SU-DHL-6 (cell line): ENCODE measurements at regions not wholly inside any gene's neighbourhood (a gene's known extent, or its start where the extent isn't known, plus 50 kb on each side); places are given as distances from the start of the nearest gene placed in this dataset.

Experiments
- H2AFZ ChIP-seq: fragments of 200-600 bp; sonication (generic); 2 replicates; pipeline ENCODE4 v1.6.1; 2014; ENCODE audit warnings: low read depth, mild to moderate bottlenecking, moderate library complexity, mixed read lengths, antibody characterized with exemption, low read length; ENCODE audit not compliant: severe bottlenecking
- H3F3A ChIP-seq: fragments of 200-600 bp; shearing (Covaris generic); 2 replicates; pipeline ENCODE4 v1.6.0; 2016; ENCODE audit warnings: antibody characterized with exemption, mild to moderate bottlenecking; ENCODE audit not compliant: insufficient read depth
- H3K27ac ChIP-seq: fragments of 200-600 bp; sonication (generic); 2 replicates; pipeline ENCODE4 v1.5.1; 2016; ENCODE audit warnings: low read depth, mild to moderate bottlenecking, low read length, moderate library complexity, mixed read lengths
- H3K27me3 ChIP-seq: fragments of 200-600 bp; sonication (generic), shearing (Covaris generic); 2 replicates; pipeline ENCODE4 v1.6.0; 2014; ENCODE audit warnings: mild to moderate bottlenecking, low read length
- H3K36me3 ChIP-seq: fragments of 200-600 bp; sonication (generic); 2 replicates; pipeline ENCODE4 v1.6.1; 2014; ENCODE audit warnings: mild to moderate bottlenecking, low read length, mixed read lengths
- H3K4me2 ChIP-seq: fragments of 300-600, 200-600 bp; shearing (Covaris generic), sonication (generic); 2 replicates; pipeline ENCODE4 v1.6.0; 2014; ENCODE audit warnings: low read length, low read depth, mild to moderate bottlenecking; ENCODE audit not compliant: poor library complexity, severe bottlenecking
- H3K4me3 ChIP-seq: fragments of 200-600 bp; sonication (generic); 2 replicates; pipeline ENCODE4 v1.5.1; 2014; ENCODE audit warnings: antibody characterized with exemption, low read length, mild to moderate bottlenecking, mixed read lengths; ENCODE audit not compliant: insufficient read depth, poor library complexity, severe bottlenecking
- H3K79me2 ChIP-seq: fragments of 200-600 bp; sonication (generic); 2 replicates; pipeline ENCODE4 v1.6.1; 2014; ENCODE audit warnings: mild to moderate bottlenecking, low read length, moderate library complexity; ENCODE audit not compliant: insufficient read depth
- H3K9ac ChIP-seq: fragments of 200-600 bp; sonication (generic); 2 replicates; pipeline ENCODE4 v1.7.0; 2014; ENCODE audit warnings: mild to moderate bottlenecking, low read length
- H3K9me2 ChIP-seq: fragments of 200-600 bp; sonication (generic); replicated peaks from 2 replicates; pipeline ENCODE4 v1.6.1; 2014; ENCODE audit warnings: low read length; ENCODE audit not compliant: insufficient read depth
- H3K9me3 ChIP-seq: fragments of 200-600 bp; sonication (generic); 2 replicates; pipeline ENCODE4 v1.6.1; 2014; ENCODE audit warnings: low read length, mixed read lengths; ENCODE audit not compliant: insufficient read depth
- H4K20me1 ChIP-seq: fragments of 200-600 bp; sonication (generic); 2 replicates; pipeline ENCODE4 v1.6.1; 2014; ENCODE audit warnings: low read depth, mild to moderate bottlenecking, antibody characterized with exemption, low read length, moderate library complexity, mixed read lengths
- EZH2phosphoT487 ChIP-seq: fragments of 200-600 bp; sonication (generic), shearing (Covaris generic); conservative IDR thresholded peaks from 2 replicates; pipeline ENCODE4 v1.6.1; 2018; ENCODE audit warnings: mild to moderate bottlenecking, antibody characterized with exemption, low read length, moderate library complexity, mixed read lengths
- TF ChIP-seq, protein P1 (sequence below): fragments of 200-600 bp; sonication (generic); IDR thresholded peaks from one replicate; pipeline ENCODE4 v1.5.1; 2017; ENCODE audit warnings: antibody characterized with exemption, mild to moderate bottlenecking, low read length, moderate library complexity; ENCODE audit not compliant: insufficient read depth, poor library complexity, severe bottlenecking

DNA sequence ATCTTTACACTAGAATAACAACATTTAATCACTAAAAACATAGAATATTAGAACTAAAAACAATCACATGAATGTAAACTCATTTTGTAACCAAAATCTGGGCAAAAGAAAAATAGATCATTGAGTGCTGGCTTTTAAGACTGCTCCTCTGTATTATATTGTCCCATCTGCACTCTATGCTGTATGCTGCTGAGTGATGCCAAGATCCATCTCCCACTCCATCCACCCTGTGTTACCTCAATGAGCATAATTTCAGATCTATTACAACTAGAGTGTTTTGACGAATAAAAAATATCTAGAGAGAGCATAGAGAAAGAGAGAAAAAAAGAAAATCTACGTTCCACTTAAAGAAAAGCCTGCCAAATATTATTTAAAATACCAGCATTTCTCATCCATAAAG lies 1060.4 kb downstream of the ZPLD1 start:
- H3K4me3 ChIP-seq: no peak overlapping the region
- no peaks in the 10 kb centered on the region for H3F3A ChIP-seq
- no peak overlapping the region for H3K27ac ChIP-seq
- no peaks in the 10 kb centered on the region for H3K9me3 ChIP-seq
- H3K36me3 ChIP-seq: no peaks in the 10 kb centered on the region
- H3K4me2 ChIP-seq: no peak overlapping the region
- H3K9me2 ChIP-seq: no peaks in the 10 kb centered on the region
- H3K9ac ChIP-seq: no peak overlapping the region
- H4K20me1 ChIP-seq: no peaks in the 10 kb centered on the region
- no peak overlapping the region for H2AFZ ChIP-seq
- TF ChIP-seq, protein P1, sequence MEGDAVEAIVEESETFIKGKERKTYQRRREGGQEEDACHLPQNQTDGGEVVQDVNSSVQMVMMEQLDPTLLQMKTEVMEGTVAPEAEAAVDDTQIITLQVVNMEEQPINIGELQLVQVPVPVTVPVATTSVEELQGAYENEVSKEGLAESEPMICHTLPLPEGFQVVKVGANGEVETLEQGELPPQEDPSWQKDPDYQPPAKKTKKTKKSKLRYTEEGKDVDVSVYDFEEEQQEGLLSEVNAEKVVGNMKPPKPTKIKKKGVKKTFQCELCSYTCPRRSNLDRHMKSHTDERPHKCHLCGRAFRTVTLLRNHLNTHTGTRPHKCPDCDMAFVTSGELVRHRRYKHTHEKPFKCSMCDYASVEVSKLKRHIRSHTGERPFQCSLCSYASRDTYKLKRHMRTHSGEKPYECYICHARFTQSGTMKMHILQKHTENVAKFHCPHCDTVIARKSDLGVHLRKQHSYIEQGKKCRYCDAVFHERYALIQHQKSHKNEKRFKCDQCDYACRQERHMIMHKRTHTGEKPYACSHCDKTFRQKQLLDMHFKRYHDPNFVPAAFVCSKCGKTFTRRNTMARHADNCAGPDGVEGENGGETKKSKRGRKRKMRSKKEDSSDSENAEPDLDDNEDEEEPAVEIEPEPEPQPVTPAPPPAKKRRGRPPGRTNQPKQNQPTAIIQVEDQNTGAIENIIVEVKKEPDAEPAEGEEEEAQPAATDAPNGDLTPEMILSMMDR: no peak
- TF ChIP-seq EZH2phosphoT487: no peak
- no peaks in the 10 kb centered on the region for H3K27me3 ChIP-seq
- no peaks in the 10 kb centered on the region for H3K79me2 ChIP-seq

DNA sequence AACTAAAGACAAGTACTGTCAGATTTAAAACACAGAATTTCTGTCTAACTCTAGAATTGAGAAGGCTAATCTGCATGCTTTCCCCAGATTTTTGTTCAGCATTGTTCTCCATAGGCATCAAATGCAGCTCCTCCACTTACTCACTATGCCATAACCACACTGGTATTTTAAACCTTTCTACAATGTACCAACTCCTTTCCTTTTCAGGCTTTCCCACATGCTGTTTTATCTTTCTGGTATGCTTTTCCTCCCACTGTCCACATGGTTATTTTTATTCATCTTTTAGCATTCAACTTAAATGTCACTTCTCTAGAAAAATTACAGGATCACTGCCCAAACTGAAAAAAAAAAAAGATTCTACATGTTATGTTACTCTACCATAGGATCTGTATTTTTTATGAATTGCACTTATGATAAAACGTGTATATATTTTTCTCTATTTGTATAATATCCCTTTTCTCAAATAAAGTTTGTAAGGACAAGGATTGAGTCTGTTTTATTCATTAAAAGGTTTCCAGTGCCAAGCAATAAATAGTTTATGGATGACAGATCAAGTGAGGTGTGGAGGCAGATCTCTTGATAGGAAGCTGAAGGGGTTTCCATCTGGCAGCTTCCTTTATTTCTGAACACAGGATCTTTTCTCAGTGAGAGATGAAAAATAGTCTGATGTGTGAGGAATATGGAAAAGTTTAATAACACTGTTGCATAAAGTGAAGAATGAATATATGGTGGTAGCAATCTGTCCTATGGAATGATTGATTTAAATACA lies 1064.5 kb downstream of the ZPLD1 start:
- Histone ChIP-seq H4K20me1 (no peaks in the 10 kb centered on the region), H3K9me2 (no peaks in the 10 kb centered on the region), H3K9me3 (no peaks in the 10 kb centered on the region), H3K27me3 (no peaks in the 10 kb centered on the region), H3K27ac (no peak overlapping the region), H3K9ac (no peak overlapping the region), H3F3A (no peaks in the 10 kb centered on the region), H3K36me3 (no peaks in the 10 kb centered on the region), H2AFZ (no peak overlapping the region), H3K4me3 (no peak overlapping the region), H3K4me2 (no peak overlapping the region), H3K79me2 (no peaks in the 10 kb centered on the region)
- no peak for TF ChIP-seq EZH2phosphoT487
- TF ChIP-seq, protein P1: no peak

DNA sequence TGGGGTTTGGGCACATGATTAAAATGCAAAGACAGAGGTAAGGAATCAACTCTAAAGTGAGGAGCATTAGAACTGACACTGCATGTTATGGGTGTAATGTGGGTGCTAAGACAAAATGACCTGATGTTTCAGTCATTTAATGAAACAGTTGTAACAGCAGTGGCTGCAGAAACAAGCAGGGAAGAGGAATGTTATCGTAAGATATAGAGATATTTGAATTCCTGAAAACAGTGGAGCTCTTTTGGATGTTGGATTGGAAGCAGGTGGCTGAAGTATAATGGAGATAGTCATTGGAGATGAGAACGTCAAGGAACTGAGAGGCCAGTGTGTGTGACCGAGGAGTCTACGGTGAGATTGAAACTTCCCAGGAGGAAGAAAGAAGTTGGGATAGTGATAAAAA lies 1065.2 kb downstream of the ZPLD1 start:
- Histone ChIP-seq H3K79me2 (no peaks in the 10 kb centered on the region), H3F3A (no peaks in the 10 kb centered on the region), H2AFZ (no peak overlapping the region), H3K4me3 (no peak overlapping the region), H3K36me3 (no peaks in the 10 kb centered on the region), H3K9me2 (no peaks in the 10 kb centered on the region), H3K9me3 (no peaks in the 10 kb centered on the region), H3K27me3 (no peaks in the 10 kb centered on the region), H3K4me2 (no peak overlapping the region), H3K27ac (no peak overlapping the region), H4K20me1 (no peaks in the 10 kb centered on the region), H3K9ac (no peak overlapping the region)
- TF ChIP-seq, protein P1: no peak
- no peak for TF ChIP-seq EZH2phosphoT487
